ENCODE measurements at regions not wholly inside any gene's neighbourhood (a gene's known extent, or its start where the extent isn't known, plus 50 kb on each side); places are given as distances from the start of the nearest gene placed in this dataset.

- no peaks in the 10 kb centered on the region for H3K36me3 ChIP-seq
- in situ Hi-C loops (cut with MboI; ENCODE audit: low sequenced_read_pairs in 4 of 4), result no loop called here
- H3K4me3 ChIP-seq, result no peak overlapping the region
- H3K9me3 ChIP-seq, result no peaks in the 10 kb centered on the region
- intact Hi-C loops (cut with DNase I; ENCODE audit: low total_unique reads), result no loop called here
- TF ChIP-seq CTCF (IDR thresholded peaks at IDR 0.05 in 4 of 5, conservative IDR thresholded peaks at IDR 0.05 in 1 of 5) (no peak), POLR2A (IDR thresholded peaks at IDR 0.05) (no peak)
- DNase-seq (no peak), ATAC-seq (no peak)
- no peak overlapping the region for H3K27ac ChIP-seq
- no peaks in the 10 kb centered on the region for H3K4me1 ChIP-seq
- peaks cover 0 to 11% (median 9%) of the 10 kb centered on the region in 3 donors for H3K27me3 ChIP-seq
These were observed 83.8 kb upstream of the SNTG2 start for GRCh38 chr2:866887-867286.

GRCh38 chr2:866009-866680 is 84.5 kb upstream of the SNTG2 start:
- in situ Hi-C loops (cut with MboI; ENCODE audit: low sequenced_read_pairs in 4 of 4), result no loop called here
- no peaks in the 10 kb centered on the region for H3K36me3 ChIP-seq
- H3K27me3 ChIP-seq, result peaks cover 0 to 11% (median 9%) of the 10 kb centered on the region in 3 donors
- H3K4me1 ChIP-seq, result no peaks in the 10 kb centered on the region
- no peak for ATAC-seq
- intact Hi-C loops (cut with DNase I; ENCODE audit: low total_unique reads), result no loop called here
- DNase-seq, result no peak
- no peak overlapping the region for H3K4me3 ChIP-seq
- no peak for TF ChIP-seq POLR2A (IDR thresholded peaks at IDR 0.05)
- no peak for TF ChIP-seq CTCF (IDR thresholded peaks at IDR 0.05 in 4 of 5, conservative IDR thresholded peaks at IDR 0.05 in 1 of 5)
- no peak overlapping the region for H3K27ac ChIP-seq
- no peaks in the 10 kb centered on the region for H3K9me3 ChIP-seq

- no peak overlapping the region for H3K27ac ChIP-seq
- H3K27me3 ChIP-seq, result peaks cover 0 to 9% (median 4%) of the 10 kb centered on the region in 3 donors
- H3K4me1 ChIP-seq, result no peaks in the 10 kb centered on the region
- no peaks in the 10 kb centered on the region for H3K36me3 ChIP-seq
- no peak overlapping the region for H3K4me3 ChIP-seq
- intact Hi-C loops (cut with DNase I; ENCODE audit: low total_unique reads), result no loop called here
- in situ Hi-C loops (cut with MboI; ENCODE audit: low sequenced_read_pairs in 4 of 4), result no loop called here
- H3K9me3 ChIP-seq, result no peaks in the 10 kb centered on the region
- ATAC-seq, result no peak
- TF ChIP-seq CTCF (IDR thresholded peaks at IDR 0.05 in 4 of 5, conservative IDR thresholded peaks at IDR 0.05 in 1 of 5) (no peak), POLR2A (IDR thresholded peaks at IDR 0.05) (no peak)
- no peak for DNase-seq
These were observed 86.0 kb upstream of the SNTG2 start for GRCh38 chr2:864501-865106.

- H3K4me1 ChIP-seq, result no peaks in the 10 kb centered on the region
- in situ Hi-C loops (cut with MboI; ENCODE audit: low sequenced_read_pairs in 4 of 4) (no loop called here), intact Hi-C loops (cut with DNase I; ENCODE audit: low total_unique reads) (no loop called here)
- H3K4me3 ChIP-seq, result no peak overlapping the region
- H3K27ac ChIP-seq, result no peak overlapping the region
- H3K27me3 ChIP-seq, result peaks cover 0 to 9% (median 0%) of the 10 kb centered on the region in 3 donors
- no peaks in the 10 kb centered on the region for H3K9me3 ChIP-seq
- no peaks in the 10 kb centered on the region for H3K36me3 ChIP-seq
- no peak for ATAC-seq
- TF ChIP-seq CTCF (IDR thresholded peaks at IDR 0.05 in 4 of 5, conservative IDR thresholded peaks at IDR 0.05 in 1 of 5) (no peak), POLR2A (IDR thresholded peaks at IDR 0.05) (no peak)
- no peak for DNase-seq
These were observed 86.8 kb upstream of the SNTG2 start for GRCh38 chr2:863732-864450.

All from gastrocnemius medialis (tissue), 4 donors.